SJSA1 (cell line): ENCODE measurements at regions not wholly inside any gene's neighbourhood (a gene's known extent, or its start where the extent isn't known, plus 50 kb on each side); places are given as distances from the start of the nearest gene placed in this dataset.
A peak's percentile ranks its signal among the peaks of the same experiment; 100 is the strongest.
"Not testable (repeated sequence)": the region's sequence is repeated elsewhere in the genome, so short reads cannot be mapped to it uniquely, and the experiment has no call there.

ENCODE experiments used
- DNase-seq, 2 experiments: peaks; one replicate each; pipeline ENCODE4 v3.0.0-alpha.2; 2015 to 2020; ENCODE audit warnings: low spot score in 2 of 2, low read depth in 1 of 2
- H3K27ac ChIP-seq: fragments of 250-450 bp; sonication (Bioruptor Pico); 2 replicates; pipeline ENCODE4 v1.5.1; 2020; ENCODE audit warnings: mild to moderate bottlenecking, moderate library complexity
- H3K27me3 ChIP-seq: fragments of 250-450 bp; sonication (Bioruptor Pico); replicated peaks from 2 replicates; pipeline ENCODE4 v1.5.1; 2020; ENCODE audit warnings: mild to moderate bottlenecking, moderate library complexity
- H3K36me3 ChIP-seq: fragments of 250-450 bp; sonication (Bioruptor Pico); 2 replicates; pipeline ENCODE4 v1.5.1; 2020; ENCODE audit warnings: mild to moderate bottlenecking
- H3K4me1 ChIP-seq: fragments of 250-450 bp; sonication (Bioruptor Pico); replicated peaks from 2 replicates; pipeline ENCODE4 v1.6.1; 2021; ENCODE audit warnings: mild to moderate bottlenecking
- H3K4me3 ChIP-seq: fragments of 250-450 bp; sonication (Bioruptor Pico); 2 replicates; pipeline ENCODE4 v1.5.1; 2020; ENCODE audit warnings: mild to moderate bottlenecking
- H3K9me3 ChIP-seq: fragments of 250-450 bp; sonication (Bioruptor Pico); replicated peaks from 2 replicates; pipeline ENCODE4 v1.5.1; 2020; ENCODE audit warnings: mild to moderate bottlenecking

DNA sequence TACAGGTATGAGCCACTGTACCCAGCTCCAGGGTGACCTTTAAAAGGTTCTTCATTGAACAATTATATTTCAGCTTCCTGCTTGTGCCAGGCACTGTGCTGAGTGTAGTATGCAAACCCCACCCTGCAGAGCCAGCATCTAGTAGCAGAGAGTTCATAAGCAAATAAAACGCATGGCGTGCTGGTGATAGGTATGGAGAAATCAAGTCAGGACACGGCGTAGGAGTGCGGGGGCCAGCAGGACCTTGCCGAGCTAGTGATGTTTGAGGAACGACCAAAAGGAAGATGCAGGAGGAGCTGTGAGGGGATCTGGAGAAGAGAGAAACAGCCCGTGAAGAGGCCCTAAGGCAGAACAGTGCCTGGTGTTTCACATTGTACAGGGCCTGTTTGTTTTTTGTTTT, 105.8 kb downstream of the CRLF3 start:
- not testable (repeated sequence) for H3K27me3 ChIP-seq, H3K27ac ChIP-seq, H3K4me1 ChIP-seq, H3K4me3 ChIP-seq, H3K36me3 ChIP-seq, H3K9me3 ChIP-seq
- DNase-seq = peak in 1 of 2 experiments; percentile 25

DNA sequence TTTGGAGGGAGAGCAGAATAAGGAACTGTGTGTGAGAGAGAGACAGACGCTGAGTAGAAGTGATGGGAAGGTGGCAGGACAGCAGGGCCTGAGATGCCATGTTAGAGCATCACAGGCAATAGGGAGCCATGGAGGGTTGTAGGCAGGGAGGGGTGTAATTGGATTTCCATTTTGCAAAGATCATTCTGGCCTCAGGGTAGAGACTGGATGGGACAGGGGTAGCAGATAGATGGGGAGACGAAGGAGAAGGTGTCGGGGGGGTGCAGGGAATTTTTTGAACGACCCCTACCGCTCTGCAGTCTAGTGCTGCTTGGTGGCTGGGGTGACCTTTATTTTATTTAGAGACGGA, 106.4 kb downstream of the CRLF3 start:
- H3K36me3 ChIP-seq, H3K27me3 ChIP-seq, H3K4me1 ChIP-seq, H3K9me3 ChIP-seq, H3K4me3 ChIP-seq, DNase-seq, H3K27ac ChIP-seq: not testable (repeated sequence)

GRCh38 chr17:30717291-30718098, 107.0 kb downstream of the CRLF3 start:
- H3K4me1 ChIP-seq = no peaks in the 10 kb centered on the region
- no peak overlapping the region for H3K4me3 ChIP-seq
- no peaks in the 10 kb centered on the region for H3K9me3 ChIP-seq
- DNase-seq = no peak
- H3K27me3 ChIP-seq = no peaks in the 10 kb centered on the region
- H3K27ac ChIP-seq = no peak overlapping the region
- H3K36me3 ChIP-seq = no peaks in the 10 kb centered on the region

DNA sequence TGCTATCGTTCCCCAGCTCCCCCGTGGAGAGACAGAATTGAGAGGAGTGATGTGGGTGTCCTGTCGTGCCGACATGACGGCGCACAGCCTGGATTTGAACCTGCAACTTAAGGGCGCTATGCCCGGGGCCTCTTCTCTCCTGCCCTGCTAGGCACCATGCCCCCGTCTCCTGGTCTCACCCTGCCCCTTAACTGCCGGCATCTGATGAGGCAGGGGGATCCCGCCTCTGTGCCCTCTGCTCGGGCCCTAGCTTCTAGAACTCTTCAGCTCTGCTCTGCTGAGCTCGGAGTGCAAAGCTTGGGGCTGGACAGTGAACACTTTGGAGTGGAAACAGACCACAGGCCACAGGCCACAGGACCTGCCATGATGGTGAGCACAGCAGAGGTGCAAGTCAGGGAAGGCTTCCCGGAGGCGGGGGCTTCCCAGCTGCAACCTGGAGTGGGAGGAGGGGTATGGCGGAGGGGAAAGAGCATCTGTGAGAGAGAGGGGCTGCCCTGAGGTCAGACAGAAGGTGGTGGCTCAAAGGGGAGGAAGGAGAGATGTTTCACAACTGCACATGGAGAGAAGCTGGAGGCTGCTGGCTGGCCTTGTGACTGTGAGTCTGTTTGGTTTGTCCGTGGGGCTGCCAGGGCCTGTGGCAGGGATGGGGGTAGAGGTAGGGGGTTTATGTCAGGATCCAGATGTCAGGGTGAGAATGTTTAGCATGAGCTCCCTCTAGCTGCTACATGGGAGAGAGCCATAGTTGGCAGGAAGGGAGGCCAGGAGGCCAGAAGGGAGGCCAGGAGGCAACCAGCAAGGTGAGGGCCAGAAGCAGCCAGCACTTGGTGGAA, 107.8 kb downstream of the CRLF3 start:
- no peak for DNase-seq

GRCh38 chr17:30714825-30715622, 109.5 kb downstream of the CRLF3 start:
- not testable (repeated sequence) for H3K4me3 ChIP-seq, H3K9me3 ChIP-seq, H3K27me3 ChIP-seq, H3K4me1 ChIP-seq, H3K36me3 ChIP-seq, H3K27ac ChIP-seq
- DNase-seq = peak; percentile 64 to 72

More for the DNA sequence above, 107.8 kb downstream of the CRLF3 start:
- no peaks in the 10 kb centered on the region for H3K27me3 ChIP-seq
- H3K36me3 ChIP-seq = no peaks in the 10 kb centered on the region
- H3K27ac ChIP-seq = no peak overlapping the region
- no peaks in the 10 kb centered on the region for H3K4me1 ChIP-seq
- H3K9me3 ChIP-seq = no peaks in the 10 kb centered on the region
- no peak overlapping the region for H3K4me3 ChIP-seq

GRCh38 chr17:30713805-30714204, 110.7 kb downstream of the CRLF3 start:
- H3K9me3 ChIP-seq, H3K36me3 ChIP-seq, DNase-seq, H3K27ac ChIP-seq, H3K27me3 ChIP-seq, H3K4me3 ChIP-seq, H3K4me1 ChIP-seq: not testable (repeated sequence)

DNA sequence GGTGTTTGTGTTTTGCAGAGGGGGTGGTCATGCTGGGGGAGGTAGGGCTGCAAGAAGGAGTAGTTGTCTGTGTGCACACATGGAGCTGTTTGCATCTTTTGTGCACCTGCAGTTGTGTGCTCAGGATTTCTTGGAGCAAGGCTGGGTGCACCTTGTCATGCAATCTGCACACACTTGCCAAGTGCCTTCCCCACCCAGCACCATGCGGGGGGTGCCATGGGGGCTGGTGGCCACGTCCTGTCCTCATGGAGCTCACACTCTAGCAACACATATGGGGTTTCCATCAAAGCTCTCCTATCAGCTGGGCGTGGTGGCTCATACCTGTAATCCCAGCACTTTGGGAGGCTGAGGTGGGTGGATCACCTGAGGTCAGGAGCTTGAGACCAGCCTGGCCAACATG, 111.6 kb downstream of the CRLF3 start:
- not testable (repeated sequence) for H3K4me3 ChIP-seq, H3K27ac ChIP-seq, H3K36me3 ChIP-seq, H3K27me3 ChIP-seq, H3K4me1 ChIP-seq, H3K9me3 ChIP-seq, DNase-seq

DNA sequence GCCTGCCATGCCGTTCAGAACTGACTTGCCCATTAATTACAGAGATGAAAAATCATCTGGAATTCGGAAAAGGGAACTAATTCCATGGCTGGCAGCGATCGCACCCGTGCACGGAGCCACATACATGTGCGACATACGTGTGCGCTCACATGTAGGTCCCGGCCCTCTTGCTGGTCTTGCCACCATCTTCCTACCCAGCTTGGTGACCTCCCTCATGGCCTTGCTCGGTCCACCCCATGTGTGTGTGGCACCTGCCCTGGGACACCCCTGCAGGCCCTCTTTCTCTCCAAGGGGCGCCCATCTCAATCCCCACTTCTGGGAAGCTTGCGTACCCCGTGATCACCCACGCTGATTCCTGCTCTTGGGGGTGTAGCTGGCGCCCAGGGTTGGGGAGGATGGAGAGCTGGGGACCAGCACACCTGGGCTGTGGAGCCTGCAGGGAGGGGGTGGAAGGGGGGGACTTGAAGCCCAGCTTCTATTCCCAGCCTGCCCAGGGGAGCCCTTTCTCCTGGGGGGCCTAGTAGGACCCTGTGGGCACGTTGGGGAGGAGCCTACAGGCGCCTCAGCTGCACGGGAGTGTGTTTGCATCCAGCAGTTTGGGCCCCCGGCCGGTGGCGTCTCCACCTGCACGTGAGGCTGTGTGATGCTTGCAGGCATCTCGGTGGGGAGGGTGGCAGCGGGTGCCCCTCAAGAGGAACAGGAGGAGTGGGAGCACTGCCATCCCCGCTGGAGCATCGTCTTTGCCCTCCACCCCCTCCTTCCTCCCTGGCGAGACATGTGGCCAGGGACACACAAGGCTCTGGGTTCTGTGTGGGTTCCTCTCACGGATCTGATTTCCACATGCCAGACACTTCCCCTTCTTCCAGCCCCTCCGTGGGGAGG, 112.6 kb downstream of the CRLF3 start:
- not testable (repeated sequence) for H3K27me3 ChIP-seq, H3K36me3 ChIP-seq, H3K27ac ChIP-seq, H3K9me3 ChIP-seq, H3K4me3 ChIP-seq, DNase-seq, H3K4me1 ChIP-seq

- not testable (repeated sequence) for DNase-seq, H3K27me3 ChIP-seq, H3K27ac ChIP-seq, H3K4me1 ChIP-seq, H3K36me3 ChIP-seq, H3K4me3 ChIP-seq, H3K9me3 ChIP-seq
Measured at GRCh38 chr17:30711176-30711575, 113.3 kb downstream of the CRLF3 start.

GRCh38 chr17:30710276-30711088, 114.0 kb downstream of the CRLF3 start:
- H3K27ac ChIP-seq, H3K4me1 ChIP-seq, H3K27me3 ChIP-seq, H3K9me3 ChIP-seq, DNase-seq, H3K36me3 ChIP-seq: not testable (repeated sequence)
- peak overlapping the region; percentile 51 for H3K4me3 ChIP-seq

- not testable (repeated sequence) for H3K9me3 ChIP-seq, DNase-seq, H3K27me3 ChIP-seq, H3K36me3 ChIP-seq, H3K27ac ChIP-seq, H3K4me1 ChIP-seq
- peak overlapping the region; percentile 51 for H3K4me3 ChIP-seq
Measured at GRCh38 chr17:30709561-30710275, 114.8 kb downstream of the CRLF3 start.

DNA sequence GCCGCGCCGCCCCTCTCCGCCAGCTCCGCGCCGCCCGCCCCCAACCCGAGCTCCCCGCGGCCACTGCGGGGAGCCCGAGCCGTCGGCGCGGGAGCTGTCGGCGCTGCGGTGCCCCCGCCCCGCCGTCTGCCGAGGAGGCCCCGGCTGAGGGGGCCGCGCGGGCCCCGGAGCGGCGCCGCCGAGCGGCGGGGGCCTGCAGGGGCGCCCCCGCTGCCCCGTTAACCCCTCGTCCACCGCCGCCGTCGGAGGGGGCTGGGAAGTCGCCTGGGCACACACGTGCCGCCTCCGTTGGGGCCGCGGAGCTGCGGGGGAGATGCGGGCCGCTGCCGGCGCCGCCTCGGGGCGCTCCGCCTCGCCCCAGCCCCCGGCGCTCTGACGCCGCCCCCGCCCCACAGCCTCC, 115.4 kb downstream of the CRLF3 start:
- not testable (repeated sequence) for H3K9me3 ChIP-seq, H3K36me3 ChIP-seq, H3K27ac ChIP-seq, DNase-seq, H3K4me1 ChIP-seq, H3K27me3 ChIP-seq
- H3K4me3 ChIP-seq = peak overlapping the region; percentile 51
